Upper lobe of left lung (tissue), 4 donors: ENCODE measurements at regions not wholly inside any gene's neighbourhood (a gene's known extent, or its start where the extent isn't known, plus 50 kb on each side); places are given as distances from the start of the nearest gene placed in this dataset.

ENCODE experiments used
- CTCF ChIP-seq, 6 experiments: fragments of 450-650 bp in 4 of 6; fragments of 200-600 bp in 2 of 6; sonication (generic) in 2 of 6; IDR thresholded peaks; one replicate each; pipeline ENCODE4 v1.5.1; 2016 to 2019; ENCODE audit warnings: antibody characterized with exemption in 6 of 6
- POLR2A ChIP-seq, 4 donors: fragments of 450-650 bp; IDR thresholded peaks; one replicate each; pipeline ENCODE4 v1.5.1; 2016 to 2017; ENCODE audit warnings: antibody characterized with exemption in 4 of 4, mild to moderate bottlenecking in 2 of 4
- POLR2AphosphoS5 ChIP-seq, 2 donors: sonication (generic); formaldehyde crosslinking; IDR thresholded peaks; one replicate each; pipeline ENCODE4 v1.5.1; 2017; ENCODE audit warnings: antibody characterized with exemption in 2 of 2

GRCh38 chr1:185531838-185532237 lies 202.4 kb upstream of the HMCN1 start:
- TF ChIP-seq CTCF (IDR thresholded peaks at IDR 0.05) (no peak), POLR2AphosphoS5 (IDR thresholded peaks at IDR 0.05) (no peak), POLR2A (IDR thresholded peaks at IDR 0.05) (no peak)
